SU-DHL-6 (cell line): ENCODE measurements at regions not wholly inside any gene's neighbourhood (a gene's known extent, or its start where the extent isn't known, plus 50 kb on each side); places are given as distances from the start of the nearest gene placed in this dataset.

ENCODE experiments used
- H2AFZ ChIP-seq: fragments of 200-600 bp; sonication (generic); 2 replicates; pipeline ENCODE4 v1.6.1; 2014; ENCODE audit warnings: low read depth, mild to moderate bottlenecking, moderate library complexity, mixed read lengths, antibody characterized with exemption, low read length; ENCODE audit not compliant: severe bottlenecking
- H3F3A ChIP-seq: fragments of 200-600 bp; shearing (Covaris generic); 2 replicates; pipeline ENCODE4 v1.6.0; 2016; ENCODE audit warnings: antibody characterized with exemption, mild to moderate bottlenecking; ENCODE audit not compliant: insufficient read depth
- H3K27ac ChIP-seq: fragments of 200-600 bp; sonication (generic); 2 replicates; pipeline ENCODE4 v1.5.1; 2016; ENCODE audit warnings: low read depth, mild to moderate bottlenecking, low read length, moderate library complexity, mixed read lengths
- H3K27me3 ChIP-seq: fragments of 200-600 bp; sonication (generic), shearing (Covaris generic); 2 replicates; pipeline ENCODE4 v1.6.0; 2014; ENCODE audit warnings: mild to moderate bottlenecking, low read length
- H3K36me3 ChIP-seq: fragments of 200-600 bp; sonication (generic); 2 replicates; pipeline ENCODE4 v1.6.1; 2014; ENCODE audit warnings: mild to moderate bottlenecking, low read length, mixed read lengths
- H3K4me2 ChIP-seq: fragments of 300-600, 200-600 bp; shearing (Covaris generic), sonication (generic); 2 replicates; pipeline ENCODE4 v1.6.0; 2014; ENCODE audit warnings: low read length, low read depth, mild to moderate bottlenecking; ENCODE audit not compliant: poor library complexity, severe bottlenecking
- H3K4me3 ChIP-seq: fragments of 200-600 bp; sonication (generic); 2 replicates; pipeline ENCODE4 v1.5.1; 2014; ENCODE audit warnings: antibody characterized with exemption, low read length, mild to moderate bottlenecking, mixed read lengths; ENCODE audit not compliant: insufficient read depth, poor library complexity, severe bottlenecking
- H3K79me2 ChIP-seq: fragments of 200-600 bp; sonication (generic); 2 replicates; pipeline ENCODE4 v1.6.1; 2014; ENCODE audit warnings: mild to moderate bottlenecking, low read length, moderate library complexity; ENCODE audit not compliant: insufficient read depth
- H3K9ac ChIP-seq: fragments of 200-600 bp; sonication (generic); 2 replicates; pipeline ENCODE4 v1.7.0; 2014; ENCODE audit warnings: mild to moderate bottlenecking, low read length
- H3K9me2 ChIP-seq: fragments of 200-600 bp; sonication (generic); replicated peaks from 2 replicates; pipeline ENCODE4 v1.6.1; 2014; ENCODE audit warnings: low read length; ENCODE audit not compliant: insufficient read depth
- H3K9me3 ChIP-seq: fragments of 200-600 bp; sonication (generic); 2 replicates; pipeline ENCODE4 v1.6.1; 2014; ENCODE audit warnings: low read length, mixed read lengths; ENCODE audit not compliant: insufficient read depth
- H4K20me1 ChIP-seq: fragments of 200-600 bp; sonication (generic); 2 replicates; pipeline ENCODE4 v1.6.1; 2014; ENCODE audit warnings: low read depth, mild to moderate bottlenecking, antibody characterized with exemption, low read length, moderate library complexity, mixed read lengths
- EZH2phosphoT487 ChIP-seq: fragments of 200-600 bp; sonication (generic), shearing (Covaris generic); conservative IDR thresholded peaks from 2 replicates; pipeline ENCODE4 v1.6.1; 2018; ENCODE audit warnings: mild to moderate bottlenecking, antibody characterized with exemption, low read length, moderate library complexity, mixed read lengths
- TF ChIP-seq, protein P1 (sequence below): fragments of 200-600 bp; sonication (generic); IDR thresholded peaks from one replicate; pipeline ENCODE4 v1.5.1; 2017; ENCODE audit warnings: antibody characterized with exemption, mild to moderate bottlenecking, low read length, moderate library complexity; ENCODE audit not compliant: insufficient read depth, poor library complexity, severe bottlenecking

DNA sequence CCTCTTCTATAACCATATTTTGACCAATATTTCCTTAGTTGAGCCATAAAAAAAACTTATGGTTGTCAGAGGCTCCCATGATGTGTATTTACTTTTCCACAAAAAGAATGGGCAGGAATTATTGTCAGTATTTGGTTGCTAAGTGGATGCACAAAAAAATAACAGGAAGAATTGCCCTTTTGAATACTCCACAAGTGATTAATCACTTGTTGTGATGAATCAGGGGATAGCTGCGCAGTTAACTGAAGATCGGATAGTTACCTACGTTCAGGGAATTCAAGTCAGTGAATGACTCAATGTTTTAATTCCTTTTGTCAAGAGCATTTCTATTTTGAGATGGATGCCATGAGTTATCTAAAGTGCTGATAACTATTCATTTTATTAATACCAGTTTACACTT is 785.2 kb upstream of the B3GALT2 start:
- no peak overlapping the region for H2AFZ ChIP-seq
- H3K9me3 ChIP-seq = no peaks in the 10 kb centered on the region
- H3K27ac ChIP-seq = no peak overlapping the region
- no peak for TF ChIP-seq EZH2phosphoT487
- TF ChIP-seq, protein P1, sequence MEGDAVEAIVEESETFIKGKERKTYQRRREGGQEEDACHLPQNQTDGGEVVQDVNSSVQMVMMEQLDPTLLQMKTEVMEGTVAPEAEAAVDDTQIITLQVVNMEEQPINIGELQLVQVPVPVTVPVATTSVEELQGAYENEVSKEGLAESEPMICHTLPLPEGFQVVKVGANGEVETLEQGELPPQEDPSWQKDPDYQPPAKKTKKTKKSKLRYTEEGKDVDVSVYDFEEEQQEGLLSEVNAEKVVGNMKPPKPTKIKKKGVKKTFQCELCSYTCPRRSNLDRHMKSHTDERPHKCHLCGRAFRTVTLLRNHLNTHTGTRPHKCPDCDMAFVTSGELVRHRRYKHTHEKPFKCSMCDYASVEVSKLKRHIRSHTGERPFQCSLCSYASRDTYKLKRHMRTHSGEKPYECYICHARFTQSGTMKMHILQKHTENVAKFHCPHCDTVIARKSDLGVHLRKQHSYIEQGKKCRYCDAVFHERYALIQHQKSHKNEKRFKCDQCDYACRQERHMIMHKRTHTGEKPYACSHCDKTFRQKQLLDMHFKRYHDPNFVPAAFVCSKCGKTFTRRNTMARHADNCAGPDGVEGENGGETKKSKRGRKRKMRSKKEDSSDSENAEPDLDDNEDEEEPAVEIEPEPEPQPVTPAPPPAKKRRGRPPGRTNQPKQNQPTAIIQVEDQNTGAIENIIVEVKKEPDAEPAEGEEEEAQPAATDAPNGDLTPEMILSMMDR = no peak
- H3K36me3 ChIP-seq = no peaks in the 10 kb centered on the region
- no peaks in the 10 kb centered on the region; the same call in 1 of the 2 replicates for H3F3A ChIP-seq
- H3K4me3 ChIP-seq = no peak overlapping the region
- no peak overlapping the region for H3K9ac ChIP-seq
- no peaks in the 10 kb centered on the region for H3K79me2 ChIP-seq
- H3K4me2 ChIP-seq = no peak overlapping the region
- no peaks in the 10 kb centered on the region for H4K20me1 ChIP-seq
- H3K9me2 ChIP-seq = no peaks in the 10 kb centered on the region
- no peaks in the 10 kb centered on the region for H3K27me3 ChIP-seq

DNA sequence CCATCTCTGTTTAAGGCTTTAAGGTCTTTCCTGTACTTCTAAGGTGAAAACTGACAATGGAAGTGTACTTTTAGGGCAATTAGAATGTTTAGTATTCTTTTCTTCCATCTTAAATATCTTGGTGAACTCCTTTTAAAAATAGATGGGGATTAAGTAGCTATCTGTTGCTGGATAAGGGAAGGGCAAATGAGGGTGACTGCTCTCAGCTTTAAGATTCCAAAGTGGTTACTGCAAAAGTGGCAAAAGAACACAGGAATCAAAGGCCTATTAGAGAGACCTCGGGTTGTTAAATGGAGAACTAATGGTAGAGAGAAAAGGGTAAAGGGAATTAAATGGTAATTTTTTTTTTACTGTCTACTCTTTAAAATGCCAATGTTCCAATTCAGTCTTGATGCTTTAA is 774.1 kb upstream of the B3GALT2 start:
- H2AFZ ChIP-seq = peak overlapping the region; percentile 58
- H3K4me3 ChIP-seq = no peak overlapping the region
- no peak overlapping the region for H3K4me2 ChIP-seq
- H3K9me3 ChIP-seq = no peaks in the 10 kb centered on the region
- H3F3A ChIP-seq = no peaks in the 10 kb centered on the region
- H3K36me3 ChIP-seq = no peaks in the 10 kb centered on the region
- H3K27ac ChIP-seq = no peak overlapping the region
- no peaks in the 10 kb centered on the region for H3K9me2 ChIP-seq
- TF ChIP-seq, protein P1 = no peak
- no peak for TF ChIP-seq EZH2phosphoT487
- H3K79me2 ChIP-seq = no peaks in the 10 kb centered on the region
- no peaks in the 10 kb centered on the region for H3K27me3 ChIP-seq
- H3K9ac ChIP-seq = no peak overlapping the region
- no peaks in the 10 kb centered on the region for H4K20me1 ChIP-seq

GRCh38 chr1:193960040-193960439 is 773.6 kb upstream of the B3GALT2 start:
- no peaks in the 10 kb centered on the region for H3K79me2 ChIP-seq
- no peak overlapping the region for H3K4me3 ChIP-seq
- H3K27ac ChIP-seq = no peak overlapping the region
- H3K9me3 ChIP-seq = no peaks in the 10 kb centered on the region
- no peaks in the 10 kb centered on the region for H3K27me3 ChIP-seq
- H3K9ac ChIP-seq = no peak overlapping the region
- H3K4me2 ChIP-seq = no peak overlapping the region
- TF ChIP-seq EZH2phosphoT487 = no peak
- TF ChIP-seq, protein P1 = no peak
- no peaks in the 10 kb centered on the region for H3K36me3 ChIP-seq
- no peaks in the 10 kb centered on the region for H3K9me2 ChIP-seq
- H2AFZ ChIP-seq = no peak overlapping the region
- no peaks in the 10 kb centered on the region for H4K20me1 ChIP-seq
- H3F3A ChIP-seq = no peaks in the 10 kb centered on the region
